PC-9 (cell line): ENCODE measurements at regions not wholly inside any gene's neighbourhood (a gene's known extent, or its start where the extent isn't known, plus 50 kb on each side); places are given as distances from the start of the nearest gene placed in this dataset.

ENCODE experiments used
- BruUV-seq: library from RNA; stranded (reverse); fragments of 400-500 nt; replicated peaks from 2 replicates; lab custom pipeline; 2021; lab: Mats Ljungman, UMichigan
- CTCF ChIA-PET: fragments of 300-600 bp; sonication (Branson Sonifier 250); formaldehyde crosslinking; loops from one replicate; lab custom pipeline; 2022; ENCODE audit warnings: antibody characterized with exemption; lab: Charles Lee
- POLR2A ChIA-PET: fragments of 300-600 bp; sonication (Branson Sonifier 250); formaldehyde crosslinking; loops from one replicate; lab custom pipeline; 2022; ENCODE audit warnings: antibody characterized with exemption; ENCODE audit not compliant: unreplicated experiment; lab: Charles Lee
- DNase-seq, 2 experiments: peaks; one replicate each; pipeline versions ENCODE4 v3.0.0 to v3.0.0-alpha.2; 2015 to 2022; ENCODE audit warnings: mixed read lengths in 1 of 2
- H2AFZ ChIP-seq: fragments of 200-600 bp; sonication (generic); 2 replicates; pipeline ENCODE4 v1.8.1; 2017; ENCODE audit warnings: antibody characterized with exemption
- H3F3A ChIP-seq: fragments of 200-600 bp; sonication (generic); 2 replicates; pipeline ENCODE4 v1.8.1; 2017; ENCODE audit warnings: antibody characterized with exemption, mild to moderate bottlenecking, low read depth; ENCODE audit not compliant: insufficient read depth
- H3K27ac ChIP-seq: fragments of 200-600 bp; sonication (generic); 2 replicates; pipeline ENCODE4 v1.6.1; 2016; ENCODE audit warnings: mixed run types
- H3K27me3 ChIP-seq: fragments of 200-600 bp; sonication (generic); 2 replicates; pipeline ENCODE4 v1.6.1; 2016; ENCODE audit warnings: low read depth, mixed run types; ENCODE audit not compliant: insufficient read depth
- H3K36me3 ChIP-seq: fragments of 200-600 bp; sonication (generic); 2 replicates; pipeline ENCODE4 v1.6.1; 2016; ENCODE audit warnings: low read depth, mixed run types
- H3K4me1 ChIP-seq: fragments of 200-600 bp; sonication (generic); replicated peaks from 2 replicates; pipeline ENCODE4 v1.6.1; 2016; ENCODE audit warnings: mixed run types; ENCODE audit not compliant: insufficient read depth
- H3K4me2 ChIP-seq: fragments of 200-600 bp; sonication (generic); 2 replicates; pipeline ENCODE4 v1.6.1; 2017; ENCODE audit warnings: mixed run types
- H3K4me3 ChIP-seq: fragments of 200-600 bp; sonication (generic); 2 replicates; pipeline ENCODE4 v1.6.1; 2016; ENCODE audit warnings: mixed run types
- H3K79me2 ChIP-seq: fragments of 200-600 bp; sonication (generic); 2 replicates; pipeline ENCODE4 v1.6.1; 2017; ENCODE audit warnings: low read depth, mixed run types
- H3K9me2 ChIP-seq: fragments of 200-600 bp; sonication (generic); 2 replicates; pipeline ENCODE4 v1.8.1; 2017; ENCODE audit warnings: mild to moderate bottlenecking; ENCODE audit not compliant: insufficient read depth
- H3K9me3 ChIP-seq: fragments of 200-600 bp; sonication (generic); 2 replicates; pipeline ENCODE4 v1.8.1; 2016; ENCODE audit warnings: low read depth; ENCODE audit not compliant: insufficient read depth
- H4K20me1 ChIP-seq: fragments of 200-600 bp; sonication (generic); 2 replicates; pipeline ENCODE4 v1.8.1; 2017; ENCODE audit not compliant: insufficient read depth
- CTCF ChIP-seq: fragments of 200-600 bp; sonication (generic); conservative IDR thresholded peaks from 2 replicates; pipeline ENCODE4 v1.6.1; 2017; ENCODE audit warnings: mixed run types, antibody characterized with exemption, mild to moderate bottlenecking, moderate library complexity
- EZH2 ChIP-seq: fragments of 200-600 bp; sonication (generic); IDR thresholded peaks from 2 replicates; pipeline ENCODE4 v1.8.0; 2017; ENCODE audit warnings: antibody characterized with exemption, low read depth
- intact Hi-C: fragments of 100-400 bp; cut with micrococcal nuclease; formaldehyde crosslinking; loops from one replicate; pipeline ENCODE4 v1.10.0; 2022; ENCODE audit not compliant: unreplicated experiment

- Histone ChIP-seq H4K20me1 (no peaks in the 10 kb centered on the region), H3K4me3 (no peak overlapping the region), H3K4me1 (peaks cover 25% of the 10 kb centered on the region), H3K79me2 (no peaks in the 10 kb centered on the region), H3F3A (peaks cover 5% of the 10 kb centered on the region; the same call in 1 of the 2 replicates), H3K9me3 (no peaks in the 10 kb centered on the region), H2AFZ (no peak overlapping the region), H3K36me3 (no peaks in the 10 kb centered on the region), H3K27me3 (no peaks in the 10 kb centered on the region), H3K9me2 (no peaks in the 10 kb centered on the region), H3K4me2 (peak overlapping the region; percentile 59), H3K27ac (peak overlapping the region; percentile 42; the same call in 1 of the 2 replicates)
- TF ChIP-seq CTCF = no peak
- no peak for TF ChIP-seq EZH2
- DNase-seq = peak; percentile 76 to 78
- CTCF ChIA-PET = interaction anchor here (0.6 kb wide), 1 partner anchor 270 kb away, joined by 6 read pairs; no protein-coding TSS in a partner anchor
- intact Hi-C loops = loop anchor here (2.0 kb wide), 1 partner anchor 16 kb away; no protein-coding TSS in a partner anchor
- no TSS peak for BruUV-seq
- POLR2A ChIA-PET = interaction anchor here (0.5 to 0.7 kb wide), 6 partner anchors 16 to 463 kb away, joined by 3 to 7 read pairs (median 4); no protein-coding TSS in a partner anchor
Measured at GRCh38 chr5:135110785-135111596, 77.0 kb upstream of the PITX1 start.

- Histone ChIP-seq H3K36me3 (no peaks in the 10 kb centered on the region), H2AFZ (no peak overlapping the region), H3K27me3 (no peaks in the 10 kb centered on the region), H3K4me3 (no peak overlapping the region), H3K9me3 (no peaks in the 10 kb centered on the region), H4K20me1 (no peaks in the 10 kb centered on the region), H3F3A (peaks cover 5% of the 10 kb centered on the region; the same call in 1 of the 2 replicates), H3K4me2 (no peak overlapping the region), H3K27ac (no peak overlapping the region), H3K4me1 (peaks cover 25% of the 10 kb centered on the region), H3K9me2 (no peaks in the 10 kb centered on the region), H3K79me2 (no peaks in the 10 kb centered on the region)
- no peak for DNase-seq
- POLR2A ChIA-PET = no interaction called here
- no TSS peak for BruUV-seq
- no peak for TF ChIP-seq CTCF
- TF ChIP-seq EZH2 = no peak
- CTCF ChIA-PET = no interaction called here
- intact Hi-C loops = no loop called here
Measured at GRCh38 chr5:135108992-135109391, 75.0 kb upstream of the PITX1 start.

- CTCF ChIA-PET = no interaction called here
- Histone ChIP-seq H4K20me1 (no peaks in the 10 kb centered on the region), H3K4me2 (no peak overlapping the region), H3F3A (peaks cover 5% of the 10 kb centered on the region; the same call in 1 of the 2 replicates), H3K36me3 (no peaks in the 10 kb centered on the region), H2AFZ (no peak overlapping the region), H3K9me2 (no peaks in the 10 kb centered on the region), H3K27ac (no peak overlapping the region), H3K9me3 (no peaks in the 10 kb centered on the region), H3K79me2 (no peaks in the 10 kb centered on the region), H3K27me3 (no peaks in the 10 kb centered on the region), H3K4me1 (peaks cover 25% of the 10 kb centered on the region), H3K4me3 (no peak overlapping the region)
- DNase-seq = no peak
- intact Hi-C loops = no loop called here
- no TSS peak for BruUV-seq
- POLR2A ChIA-PET = no interaction called here
- TF ChIP-seq CTCF (no peak), EZH2 (no peak)
Measured at GRCh38 chr5:135108569-135108968, 74.5 kb upstream of the PITX1 start.
